ENCODE measurements at regions not wholly inside any gene's neighbourhood (a gene's known extent, or its start where the extent isn't known, plus 50 kb on each side); places are given as distances from the start of the nearest gene placed in this dataset.
"Not testable (repeated sequence)": the region's sequence is repeated elsewhere in the genome, so short reads cannot be mapped to it uniquely, and the experiment has no call there.

DNA sequence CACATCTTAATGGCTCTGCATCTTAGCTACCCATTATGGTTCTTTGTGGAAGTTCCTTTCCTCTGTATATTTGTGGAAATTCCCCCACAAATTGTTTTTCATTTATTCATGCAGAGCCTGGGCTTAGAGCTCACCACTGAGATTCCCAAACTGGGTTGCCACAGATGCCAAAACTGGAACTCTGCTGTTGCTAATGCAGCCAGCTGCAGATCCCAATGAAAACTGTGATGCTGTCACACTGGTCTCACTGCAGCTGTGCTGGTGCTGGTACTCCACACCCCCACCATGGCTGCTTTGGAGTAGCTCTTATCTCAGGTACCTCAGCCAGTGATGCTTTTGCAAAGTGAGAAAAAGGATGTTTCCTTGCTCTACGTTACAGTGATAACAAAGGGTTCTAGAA is 87.7 kb downstream of the DCK start:
- DNase-seq = no peak

DNA sequence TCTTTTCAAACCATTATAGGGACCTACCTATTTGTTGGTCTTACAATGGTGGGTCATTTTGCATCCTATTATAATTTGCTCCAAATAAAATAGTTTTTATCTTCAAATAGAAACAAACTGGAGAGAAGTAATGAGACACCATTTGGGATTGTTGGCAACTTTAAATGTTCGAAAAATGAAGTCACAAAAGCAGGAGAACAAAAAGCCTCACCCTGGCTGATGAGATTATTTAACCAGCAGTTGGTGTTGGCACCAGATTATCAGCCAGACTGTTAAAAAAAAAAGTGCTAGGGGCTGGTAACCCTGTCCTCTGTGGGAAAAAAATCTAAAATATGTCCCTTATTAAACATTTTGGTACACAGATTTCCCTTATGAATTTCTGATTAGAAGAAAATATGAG is 100.3 kb downstream of the DCK start:
- DNase-seq = no peak

GRCh38 chr4:71094201-71094600 is 100.8 kb downstream of the DCK start:
- no peak for DNase-seq

DNA sequence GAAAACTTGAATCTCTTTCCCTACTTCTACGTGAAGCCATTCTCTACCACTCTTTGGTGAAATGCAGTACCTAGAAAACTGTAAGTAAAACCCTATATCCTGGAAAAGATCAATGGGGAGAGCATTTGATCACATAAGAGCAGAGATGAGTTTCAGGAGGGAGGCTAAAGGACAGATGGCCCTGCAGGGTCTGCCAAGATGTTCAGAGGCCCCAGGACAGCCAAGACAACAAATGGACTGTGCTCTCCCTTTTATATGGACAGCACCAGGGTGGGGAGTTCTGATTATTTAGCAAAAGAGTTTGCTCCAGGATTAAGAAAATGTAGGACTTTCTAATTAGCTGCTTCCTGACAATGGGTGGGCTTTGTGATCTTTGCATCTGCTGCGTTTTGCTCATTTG is 101.7 kb downstream of the DCK start:
- DNase-seq = no peak

DNA sequence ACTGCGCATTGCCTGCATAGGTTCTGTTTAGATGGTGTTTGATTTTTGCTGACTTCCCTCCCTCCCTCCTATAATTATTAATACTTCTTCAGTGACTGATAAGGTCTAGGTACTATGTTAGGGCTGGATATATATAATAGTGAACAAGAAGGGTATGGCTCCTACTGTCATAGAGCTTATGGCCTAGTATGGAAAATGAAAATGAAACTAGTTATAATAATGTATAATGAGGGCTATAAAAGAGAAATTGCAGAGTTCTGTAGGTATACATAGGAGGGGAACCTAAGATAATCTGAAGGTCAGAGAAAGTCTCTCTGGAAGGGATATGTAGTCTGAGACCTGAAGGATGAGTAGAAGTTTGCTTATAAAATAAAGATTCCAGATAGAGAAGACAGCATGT is 102.1 kb downstream of the DCK start:
- DNase-seq = no peak

GRCh38 chr4:71107726-71108125 is 114.3 kb downstream of the DCK start:
- no peak for DNase-seq

DNA sequence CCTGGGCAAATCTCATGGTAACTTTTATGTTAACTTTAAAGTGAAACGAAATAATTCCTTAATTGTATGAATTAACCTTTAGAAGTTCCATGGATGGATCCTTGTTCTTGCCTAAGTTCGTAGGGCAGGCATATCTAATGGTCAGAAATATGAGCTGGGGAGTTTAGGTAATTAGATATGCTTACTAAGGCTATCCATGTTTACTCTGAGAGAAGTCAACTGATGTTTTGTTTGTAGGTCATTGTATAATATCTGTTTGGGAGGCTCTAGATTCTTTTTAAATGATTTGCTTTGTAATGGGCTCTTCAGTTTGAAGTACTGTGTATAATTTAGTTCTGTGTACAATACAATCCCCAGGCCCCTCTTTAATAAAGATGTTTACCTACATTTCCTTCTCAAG is 117.0 kb downstream of the DCK start:
- no peak for DNase-seq

DNA sequence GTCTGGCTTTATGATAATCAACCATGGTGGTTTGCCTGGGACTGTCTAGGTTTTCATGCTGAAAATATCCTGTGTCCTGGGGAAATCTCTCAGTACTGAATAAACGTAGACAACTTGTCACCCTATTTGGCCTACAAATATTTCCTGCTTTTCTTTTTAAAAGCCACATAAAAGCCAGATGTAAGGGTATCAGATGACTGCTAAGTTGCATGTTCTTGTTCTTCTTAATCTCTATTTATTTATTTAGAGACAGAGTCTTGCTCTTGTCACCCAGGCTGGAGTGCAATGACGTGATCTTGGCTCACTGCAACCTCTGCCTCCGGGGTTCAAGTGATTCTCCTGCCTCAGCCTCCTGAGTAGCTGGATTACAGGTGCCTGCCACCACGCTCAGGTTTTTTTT is 117.7 kb downstream of the DCK start:
- DNase-seq = not testable (repeated sequence)

GRCh38 chr4:71113294-71113693 is 119.8 kb downstream of the DCK start:
- no peak for DNase-seq

DNA sequence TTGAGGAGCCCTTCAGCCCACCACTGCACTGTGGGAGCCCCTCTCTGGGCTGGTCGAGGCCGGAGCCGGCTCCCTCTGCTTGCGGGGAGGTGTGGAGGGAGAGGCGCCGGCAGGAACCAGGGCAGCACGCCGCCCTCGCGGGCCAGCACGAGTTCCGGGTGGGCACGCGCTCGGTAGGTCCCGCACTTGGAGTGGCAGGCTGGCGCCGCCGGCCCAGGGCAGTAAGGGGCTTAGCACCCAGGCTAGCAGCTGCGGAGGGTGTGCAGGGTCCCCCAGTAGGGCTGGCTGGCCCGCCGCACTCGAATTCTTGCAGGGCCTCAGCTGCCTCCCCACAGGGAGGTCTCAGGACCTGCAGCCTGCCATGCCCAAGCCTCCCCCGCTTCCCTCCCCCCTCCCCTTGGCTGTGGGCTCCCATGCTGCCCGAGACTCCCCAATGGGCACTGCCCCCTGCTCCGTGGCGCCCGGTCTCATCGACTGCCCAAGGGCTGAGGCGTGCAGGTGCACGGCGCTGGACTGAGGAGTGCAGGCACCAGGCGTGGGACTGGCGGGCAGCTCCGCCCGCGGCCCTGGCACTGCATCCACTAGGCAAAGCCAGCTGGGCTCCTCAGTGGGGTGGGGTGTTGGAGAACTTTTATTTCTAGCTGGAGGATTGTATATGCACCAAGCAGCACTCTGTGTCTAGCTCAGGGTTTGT is 127.5 kb downstream of the DCK start:
- no peak for DNase-seq

- no peak for DNase-seq
Measured at GRCh38 chr4:71123951-71124350, 130.5 kb downstream of the DCK start.

GRCh38 chr4:71125137-71125536 is 131.7 kb downstream of the DCK start:
- no peak for DNase-seq

GRCh38 chr4:71126719-71127118 is 133.3 kb downstream of the DCK start:
- no peak for DNase-seq

DNA sequence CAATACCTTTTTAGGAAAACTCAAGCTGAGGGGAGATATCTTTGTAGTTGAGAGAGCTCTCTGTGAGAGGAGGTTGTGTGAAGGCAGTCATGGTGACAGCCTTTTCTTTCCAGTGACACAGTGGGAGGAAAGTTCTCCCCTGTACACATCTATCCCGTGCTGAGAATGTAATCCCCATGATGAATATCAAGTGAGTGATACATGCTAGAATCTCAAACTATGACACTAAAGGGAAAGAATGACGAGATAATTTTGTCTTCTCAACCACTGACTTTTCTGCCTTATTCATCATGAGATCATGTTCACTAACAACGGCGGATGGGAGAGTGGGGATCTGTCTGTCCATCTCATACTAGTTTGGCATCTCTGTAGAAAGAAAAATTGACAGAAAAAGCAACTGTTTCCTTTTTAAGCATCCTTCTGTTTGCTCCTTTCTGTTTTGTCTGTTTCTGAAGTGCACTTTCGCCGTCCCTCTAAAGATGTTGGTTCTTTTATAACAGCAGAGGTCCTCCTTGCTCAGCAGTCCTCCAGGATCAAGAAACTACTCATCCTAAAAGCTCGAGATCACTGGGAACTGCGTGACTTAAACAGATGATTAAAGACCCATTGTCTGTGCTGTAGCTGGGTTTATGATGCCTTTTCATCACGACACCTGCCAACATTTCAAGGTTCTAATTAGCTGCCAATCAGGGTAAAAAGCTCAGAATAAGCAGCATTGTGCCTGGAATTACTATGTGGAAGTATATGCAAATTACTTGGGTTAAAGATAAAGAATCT is 137.6 kb downstream of the DCK start:
- no peak for DNase-seq

DNA sequence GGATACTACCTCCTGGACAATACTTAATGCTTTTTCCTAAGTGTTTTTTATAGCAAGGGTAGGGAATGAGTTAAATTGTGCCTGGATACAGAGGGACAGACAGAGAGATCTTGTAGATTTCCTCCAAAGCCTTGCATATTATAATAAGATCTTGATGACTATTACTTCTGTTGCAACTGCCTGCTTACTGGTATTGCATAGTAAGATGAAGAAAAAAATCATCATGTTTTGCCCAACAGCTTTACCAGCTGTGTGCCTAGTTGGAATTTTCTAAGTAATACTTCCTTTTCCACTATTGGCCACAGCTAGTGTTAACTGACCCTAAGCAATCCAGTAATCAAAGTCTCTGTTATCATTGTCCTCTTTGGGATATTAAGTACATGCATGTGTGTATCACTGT is 139.0 kb downstream of the DCK start:
- DNase-seq = no peak

DNA sequence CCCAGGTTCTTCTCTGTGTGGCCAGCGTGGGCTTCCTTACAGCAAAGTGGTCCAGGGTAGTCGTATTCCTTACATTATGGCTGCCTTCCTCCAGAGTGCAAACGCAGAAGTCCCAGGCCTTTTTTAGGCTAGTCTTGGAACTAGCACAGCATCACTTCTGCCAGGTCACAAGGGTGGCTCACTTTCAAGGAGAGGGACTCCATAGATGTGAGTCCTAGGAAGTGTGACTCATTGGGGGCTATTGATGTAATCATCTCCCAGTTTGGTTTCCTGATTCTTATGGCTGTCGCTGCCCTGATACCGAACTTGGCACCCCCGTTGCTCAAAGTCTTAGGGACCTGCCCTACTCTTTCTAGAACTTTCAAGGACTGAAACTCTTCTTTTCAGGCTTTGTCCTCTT is 140.0 kb downstream of the DCK start:
- no peak for DNase-seq

DNA sequence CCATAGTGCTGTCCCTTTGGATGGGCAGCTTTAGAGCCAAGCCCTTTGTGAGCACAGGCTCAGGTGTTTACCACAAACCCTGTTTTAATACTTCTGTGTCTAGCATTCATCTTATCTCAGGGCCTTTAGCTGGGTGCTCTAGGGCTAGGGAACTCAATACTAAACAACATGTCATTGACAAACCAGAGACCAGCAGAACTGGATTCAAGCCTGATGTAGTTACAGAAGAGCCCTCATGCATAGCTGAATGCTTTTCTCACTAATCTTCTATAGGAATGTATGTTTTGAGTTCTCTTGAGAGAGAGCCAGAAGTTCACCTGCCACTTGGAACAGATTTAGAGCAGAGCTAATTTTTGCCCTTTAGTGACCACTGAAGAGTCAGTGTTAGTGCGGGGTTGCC is 142.6 kb downstream of the DCK start:
- no peak for DNase-seq

GRCh38 chr4:71138007-71138615 is 144.7 kb downstream of the DCK start:
- DNase-seq = no peak

DNA sequence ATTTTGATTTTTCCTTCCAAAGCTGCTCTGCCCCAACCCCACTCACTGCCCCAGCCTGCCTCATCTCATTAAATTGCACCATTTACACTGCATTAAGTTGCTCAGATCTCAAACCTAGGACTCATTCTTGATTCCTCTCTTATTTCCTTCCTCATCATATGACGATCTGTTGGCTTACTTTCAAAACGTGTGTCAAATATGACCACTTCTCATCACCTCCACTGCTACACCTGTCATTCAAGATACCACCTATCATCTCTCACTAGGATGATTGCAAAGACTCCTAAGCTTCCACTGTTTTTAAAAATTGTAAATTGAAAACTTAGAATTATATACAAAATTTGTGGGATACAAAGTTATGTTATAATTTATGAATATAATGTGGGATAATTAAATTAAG is 147.1 kb downstream of the DCK start:
- DNase-seq = no peak

- no peak for DNase-seq
Measured at GRCh38 chr4:71141125-71141524, 147.7 kb downstream of the DCK start.

DNA sequence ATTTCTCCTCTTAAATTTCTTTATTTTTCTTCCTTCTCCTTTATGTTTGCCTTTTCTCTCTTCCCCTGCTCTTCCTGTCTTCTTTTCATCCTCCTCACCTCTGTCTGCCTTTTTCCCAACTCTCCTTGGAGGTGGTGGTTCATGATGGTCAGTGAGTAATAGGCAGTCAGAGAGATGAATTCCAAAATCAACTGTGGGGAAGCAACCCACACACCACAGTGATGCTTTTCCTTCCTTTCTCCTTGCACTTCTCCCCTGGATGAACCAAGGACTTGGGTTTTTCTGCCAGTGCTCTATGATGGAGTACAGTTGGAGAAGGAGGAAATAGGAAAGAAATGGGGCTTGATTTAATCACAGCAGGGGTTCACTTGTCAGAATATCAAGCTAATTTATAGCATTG is 153.8 kb downstream of the DCK start:
- DNase-seq = no peak

- DNase-seq = no peak
Measured at GRCh38 chr4:71148545-71148944, 155.1 kb downstream of the DCK start.

GRCh38 chr4:71151054-71151453 is 157.6 kb downstream of the DCK start:
- no peak for DNase-seq

GRCh38 chr4:71156616-71157015 is 163.2 kb downstream of the DCK start:
- no peak for DNase-seq
